IPS-15b (cell line): ENCODE measurements at regions not wholly inside any gene's neighbourhood (a gene's known extent, or its start where the extent isn't known, plus 50 kb on each side); places are given as distances from the start of the nearest gene placed in this dataset.
"Not testable (repeated sequence)": the region's sequence is repeated elsewhere in the genome, so short reads cannot be mapped to it uniquely, and the experiment has no call there.

Source experiments
- H3K27me3 ChIP-seq: one replicate; pipeline ENCODE4 v1.6.1; 2013; ENCODE audit warnings: low read length; ENCODE audit not compliant: control insufficient read depth, insufficient read depth
- H3K36me3 ChIP-seq: one replicate; pipeline ENCODE4 v1.6.1; 2013; ENCODE audit warnings: low read length; ENCODE audit not compliant: control insufficient read depth, insufficient read depth
- H3K4me1 ChIP-seq: one replicate; pipeline ENCODE4 v1.6.1; 2013; ENCODE audit warnings: mild to moderate bottlenecking, low read length; ENCODE audit not compliant: control insufficient read depth, insufficient read depth
- H3K4me3 ChIP-seq: one replicate; pipeline ENCODE4 v1.5.1; 2013; ENCODE audit warnings: low read depth, low read length
- H3K9ac ChIP-seq: one replicate; pipeline ENCODE4 v1.6.1; 2013; ENCODE audit warnings: low read depth, mild to moderate bottlenecking, low read length
- H3K9me3 ChIP-seq: one replicate; pipeline ENCODE4 v1.6.1; 2013; ENCODE audit warnings: mild to moderate bottlenecking, low read length; ENCODE audit not compliant: control insufficient read depth, insufficient read depth

GRCh38 chr5:106399391-106399790 is 1271.3 kb downstream of the EFNA5 start:
- H3K9ac ChIP-seq = no peak overlapping the region
- H3K4me1 ChIP-seq = no peaks in the 10 kb centered on the region
- H3K9me3 ChIP-seq = no peaks in the 10 kb centered on the region
- H3K4me3 ChIP-seq = no peak overlapping the region
- no peaks in the 10 kb centered on the region for H3K27me3 ChIP-seq
- H3K36me3 ChIP-seq = no peaks in the 10 kb centered on the region

DNA sequence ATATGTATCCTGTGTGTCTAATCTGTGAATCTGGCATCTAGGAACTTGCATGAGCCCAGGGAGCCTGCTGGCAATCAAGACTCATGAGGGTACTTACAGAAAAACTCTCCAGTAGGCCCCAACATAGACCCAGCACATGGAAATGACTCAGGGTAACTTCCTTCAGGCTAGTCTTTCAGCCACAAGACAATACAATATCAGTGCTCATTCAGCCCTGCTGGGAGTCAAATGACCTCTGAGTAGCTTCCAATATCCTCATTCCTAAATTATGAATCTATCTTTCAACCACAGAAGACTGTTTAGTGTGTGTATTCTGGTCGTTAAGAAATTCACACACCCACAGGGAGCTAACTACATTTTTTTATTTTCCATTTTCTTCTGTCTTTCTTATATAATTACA is 1273.0 kb downstream of the EFNA5 start:
- Histone ChIP-seq H3K36me3 (no peaks in the 10 kb centered on the region), H3K4me3 (no peak overlapping the region), H3K9ac (no peak overlapping the region)

DNA sequence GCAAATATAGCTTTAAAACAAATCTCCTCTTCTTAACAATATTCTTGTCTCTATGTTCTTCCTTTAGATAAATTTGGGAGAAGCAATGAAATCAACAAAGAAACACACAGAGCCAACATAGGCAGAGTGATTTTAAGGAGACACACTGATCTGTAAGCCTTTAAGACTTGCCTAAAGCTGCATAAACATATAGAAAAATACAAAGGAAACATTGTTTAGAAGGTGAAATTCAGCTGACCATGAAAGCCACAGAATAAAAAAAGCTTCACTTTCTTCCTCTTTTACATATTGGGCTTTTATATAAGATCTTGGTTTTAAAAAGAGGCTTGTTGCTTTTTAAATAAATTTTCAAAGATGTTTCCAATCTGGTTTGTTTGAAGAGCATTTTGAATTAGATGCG is 1277.5 kb downstream of the EFNA5 start:
- no peaks in the 10 kb centered on the region for H3K36me3 ChIP-seq
- H3K27me3 ChIP-seq = no peaks in the 10 kb centered on the region
- no peaks in the 10 kb centered on the region for H3K4me1 ChIP-seq
- H3K4me3 ChIP-seq = no peak overlapping the region
- no peak overlapping the region for H3K9ac ChIP-seq
- H3K9me3 ChIP-seq = no peaks in the 10 kb centered on the region

More for the DNA sequence above, 1273.0 kb downstream of the EFNA5 start:
- H3K9me3 ChIP-seq = no peaks in the 10 kb centered on the region
- H3K27me3 ChIP-seq = no peaks in the 10 kb centered on the region
- no peaks in the 10 kb centered on the region for H3K4me1 ChIP-seq

- no peaks in the 10 kb centered on the region for H3K9me3 ChIP-seq
Measured at GRCh38 chr5:106392766-106393165, 1278.0 kb downstream of the EFNA5 start.

GRCh38 chr5:106387767-106388166 is 1283.0 kb downstream of the EFNA5 start:
- H3K4me1 ChIP-seq, H3K27me3 ChIP-seq, H3K4me3 ChIP-seq, H3K9ac ChIP-seq, H3K36me3 ChIP-seq, H3K9me3 ChIP-seq: not testable (repeated sequence)

More at GRCh38 chr5:106392766-106393165, 1278.0 kb downstream of the EFNA5 start:
- Histone ChIP-seq H3K4me1 (no peaks in the 10 kb centered on the region), H3K9ac (no peak overlapping the region), H3K4me3 (no peak overlapping the region), H3K36me3 (no peaks in the 10 kb centered on the region), H3K27me3 (no peaks in the 10 kb centered on the region)

- H3K9ac ChIP-seq = no peak overlapping the region
- no peaks in the 10 kb centered on the region for H3K36me3 ChIP-seq
- no peaks in the 10 kb centered on the region for H3K27me3 ChIP-seq
- H3K4me3 ChIP-seq = no peak overlapping the region
- no peaks in the 10 kb centered on the region for H3K9me3 ChIP-seq
- no peaks in the 10 kb centered on the region for H3K4me1 ChIP-seq
Measured at GRCh38 chr5:106386287-106386686, 1284.5 kb downstream of the EFNA5 start.

GRCh38 chr5:106380736-106381135 is 1290.0 kb downstream of the EFNA5 start:
- H3K9me3 ChIP-seq = no peaks in the 10 kb centered on the region
- H3K4me1 ChIP-seq = no peaks in the 10 kb centered on the region
- H3K36me3 ChIP-seq = no peaks in the 10 kb centered on the region
- H3K4me3 ChIP-seq = no peak overlapping the region
- H3K9ac ChIP-seq = no peak overlapping the region
- no peaks in the 10 kb centered on the region for H3K27me3 ChIP-seq

DNA sequence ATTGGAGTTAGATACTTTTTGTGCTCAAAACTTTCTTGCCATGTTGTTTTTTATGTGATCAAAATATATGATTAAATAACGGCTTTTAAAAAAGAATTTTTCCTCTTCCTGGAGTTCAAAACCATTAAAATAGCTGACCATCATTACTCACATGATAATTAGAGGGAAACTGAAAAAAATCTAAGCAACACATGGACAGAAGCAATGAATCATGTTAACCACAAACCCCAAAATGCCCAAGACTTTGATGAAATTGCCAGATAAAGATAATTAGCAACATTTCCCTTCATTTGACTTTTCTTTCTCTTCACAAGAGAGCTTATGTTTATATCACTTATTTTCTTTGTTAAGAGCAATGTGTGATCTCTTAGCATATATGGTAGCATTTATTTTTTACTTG is 1294.2 kb downstream of the EFNA5 start:
- H3K36me3 ChIP-seq = no peaks in the 10 kb centered on the region
- H3K9ac ChIP-seq = no peak overlapping the region
- H3K9me3 ChIP-seq = no peaks in the 10 kb centered on the region
- no peaks in the 10 kb centered on the region for H3K4me1 ChIP-seq
- H3K27me3 ChIP-seq = no peaks in the 10 kb centered on the region
- no peak overlapping the region for H3K4me3 ChIP-seq

DNA sequence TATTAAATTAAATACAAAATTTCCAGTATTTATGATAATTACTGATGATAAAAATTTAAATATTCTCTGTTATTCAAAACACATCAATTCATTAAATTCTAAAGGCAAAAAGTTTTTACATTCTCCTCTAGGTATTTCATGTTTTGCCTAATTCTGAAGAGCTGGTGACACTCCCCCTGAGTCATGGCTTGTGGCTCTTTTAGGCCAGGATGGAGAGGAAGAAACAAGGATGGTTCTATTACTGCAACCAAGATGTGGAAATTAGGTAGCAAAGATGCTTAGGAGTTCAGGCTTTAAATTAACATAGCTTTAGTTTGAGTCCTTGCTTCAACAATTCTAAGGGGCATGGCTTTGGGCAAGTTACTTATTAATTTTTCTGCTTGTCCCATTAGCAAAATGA is 1295.8 kb downstream of the EFNA5 start:
- Histone ChIP-seq H3K4me3 (no peak overlapping the region), H3K9me3 (no peaks in the 10 kb centered on the region), H3K4me1 (no peaks in the 10 kb centered on the region), H3K9ac (no peak overlapping the region), H3K27me3 (no peaks in the 10 kb centered on the region), H3K36me3 (no peaks in the 10 kb centered on the region)

DNA sequence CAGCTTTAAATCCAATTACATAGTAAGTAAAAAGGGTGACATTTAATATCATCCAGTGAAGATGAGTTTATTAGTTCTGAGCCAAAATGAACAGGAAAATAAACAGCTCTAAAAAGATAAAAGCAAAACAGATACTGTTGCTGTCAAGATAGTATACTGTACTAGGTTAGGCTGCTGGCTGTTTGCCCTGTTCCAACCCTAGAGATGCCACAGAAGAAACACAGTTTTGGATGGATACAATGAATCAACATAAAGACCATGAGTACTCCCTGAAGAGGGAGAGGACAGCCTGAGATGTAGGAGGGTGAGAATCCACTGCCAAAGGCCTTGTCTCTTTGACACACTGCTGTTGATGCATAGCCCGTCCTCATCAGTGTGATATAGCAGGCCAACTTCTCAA is 1302.7 kb downstream of the EFNA5 start:
- Histone ChIP-seq H3K9ac (no peak overlapping the region), H3K27me3 (no peaks in the 10 kb centered on the region), H3K4me1 (no peaks in the 10 kb centered on the region), H3K4me3 (no peak overlapping the region), H3K36me3 (no peaks in the 10 kb centered on the region), H3K9me3 (no peaks in the 10 kb centered on the region)

DNA sequence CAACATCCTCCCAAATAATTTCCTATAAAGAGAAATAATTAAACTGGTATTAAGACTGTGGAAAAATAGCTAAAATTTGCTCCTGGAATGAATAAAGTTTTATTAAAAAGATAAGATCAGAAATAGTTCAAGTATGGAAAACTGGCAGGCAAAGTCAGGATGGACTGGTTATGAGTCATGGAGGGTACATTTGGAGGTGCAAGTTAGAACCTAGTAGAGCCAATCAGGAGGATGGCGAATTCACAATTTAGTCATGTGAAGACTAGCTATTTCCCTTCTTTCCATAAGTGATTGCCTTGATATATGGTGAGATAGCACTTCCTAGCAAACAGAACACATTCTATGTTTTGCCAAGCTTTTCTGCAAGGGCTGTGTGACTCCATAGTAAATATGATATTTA is 1303.5 kb downstream of the EFNA5 start:
- no peak overlapping the region for H3K9ac ChIP-seq
- H3K4me3 ChIP-seq = no peak overlapping the region
- H3K9me3 ChIP-seq = no peaks in the 10 kb centered on the region
- no peaks in the 10 kb centered on the region for H3K36me3 ChIP-seq
- no peaks in the 10 kb centered on the region for H3K27me3 ChIP-seq
- no peaks in the 10 kb centered on the region for H3K4me1 ChIP-seq

DNA sequence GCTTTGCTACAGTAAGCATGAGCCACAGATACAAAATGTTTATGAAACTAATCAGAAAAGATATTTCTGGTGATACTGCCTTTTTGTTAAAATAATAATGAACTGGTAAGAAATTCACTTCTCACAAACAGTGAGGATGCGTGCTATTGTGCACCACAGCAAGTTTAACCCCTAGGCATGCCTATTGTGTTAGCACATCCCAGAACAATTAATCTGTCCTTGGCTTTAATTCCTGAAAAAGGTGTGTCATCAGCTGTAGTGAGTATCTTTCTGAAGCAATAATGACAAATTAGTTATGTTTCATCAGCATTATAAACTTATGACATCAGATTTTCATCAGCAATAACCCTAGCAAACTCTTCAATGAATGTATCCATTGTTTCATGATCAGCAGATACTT is 1307.2 kb downstream of the EFNA5 start:
- Histone ChIP-seq H3K4me3 (no peak overlapping the region), H3K4me1 (no peaks in the 10 kb centered on the region), H3K27me3 (no peaks in the 10 kb centered on the region), H3K36me3 (no peaks in the 10 kb centered on the region), H3K9ac (no peak overlapping the region), H3K9me3 (no peaks in the 10 kb centered on the region)

DNA sequence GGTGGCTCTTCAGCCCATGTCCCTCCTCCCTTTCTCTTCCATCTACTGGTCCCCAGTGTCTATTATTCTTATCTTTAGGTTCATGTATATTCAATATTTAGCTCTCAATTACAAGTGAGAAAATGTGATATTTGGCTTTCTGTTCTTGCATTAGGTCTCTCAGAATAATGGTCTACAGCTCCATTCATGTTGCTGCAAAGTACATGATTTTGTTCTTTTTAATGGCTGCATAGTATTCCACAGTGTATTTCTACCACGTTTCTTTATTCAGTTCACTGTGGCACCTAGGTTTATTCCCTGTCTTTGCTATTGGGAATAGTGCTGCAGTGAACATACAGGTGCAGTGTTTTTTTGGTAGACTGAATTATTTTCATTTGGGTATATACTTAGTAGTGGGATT is 1308.8 kb downstream of the EFNA5 start:
- no peaks in the 10 kb centered on the region for H3K36me3 ChIP-seq
- H3K4me3 ChIP-seq = no peak overlapping the region
- H3K9ac ChIP-seq = no peak overlapping the region
- H3K27me3 ChIP-seq = no peaks in the 10 kb centered on the region
- no peaks in the 10 kb centered on the region for H3K4me1 ChIP-seq
- H3K9me3 ChIP-seq = no peaks in the 10 kb centered on the region
